ENCODE measurements at regions not wholly inside any gene's neighbourhood (a gene's known extent, or its start where the extent isn't known, plus 50 kb on each side); places are given as distances from the start of the nearest gene placed in this dataset.
A peak's percentile ranks its signal among the peaks of the same experiment; 100 is the strongest.

- DNase-seq (peak in 1 of 3 donors; percentile 23), ATAC-seq (peak; percentile 51)
- no peak for TF ChIP-seq CTCF (IDR thresholded peaks at IDR 0.05)
- Histone ChIP-seq H3K4me3 (no peak overlapping the region), H3K4me1 (ENCODE audit: low read depth) (no peaks in the 10 kb centered on the region), H3K36me3 (ENCODE audit: low read depth) (no peaks in the 10 kb centered on the region), H3K9me3 (no peaks in the 10 kb centered on the region)
- intact Hi-C loops (cut with DNase I, micrococcal nuclease) = no loop called here
Observed at GRCh38 chr9:82466616-82467260, 478.2 kb downstream of the SPATA31D1 start.

- no peak for DNase-seq
- no peaks in the 10 kb centered on the region for H3K9me3 ChIP-seq
- no peak overlapping the region for H3K4me3 ChIP-seq
- TF ChIP-seq CTCF (IDR thresholded peaks at IDR 0.05) = no peak
- intact Hi-C loops (cut with DNase I, micrococcal nuclease) = no loop called here
- ATAC-seq = no peak
- no peaks in the 10 kb centered on the region for H3K36me3 ChIP-seq (ENCODE audit: low read depth)
- no peaks in the 10 kb centered on the region for H3K4me1 ChIP-seq (ENCODE audit: low read depth)
Observed at GRCh38 chr9:82467436-82467835, 478.9 kb downstream of the SPATA31D1 start.

GRCh38 chr9:82474235-82474634, 485.7 kb downstream of the SPATA31D1 start:
- intact Hi-C loops (cut with DNase I, micrococcal nuclease) = no loop called here
- ATAC-seq = peak; percentile 54
- Histone ChIP-seq H3K4me3 (no peak overlapping the region), H3K4me1 (ENCODE audit: low read depth) (peaks cover 6% of the 10 kb centered on the region), H3K9me3 (no peaks in the 10 kb centered on the region), H3K36me3 (ENCODE audit: low read depth) (no peaks in the 10 kb centered on the region)
- DNase-seq = no peak
- TF ChIP-seq CTCF (IDR thresholded peaks at IDR 0.05) = no peak

GRCh38 chr9:82475584-82476301, 487.2 kb downstream of the SPATA31D1 start:
- H3K9me3 ChIP-seq = no peaks in the 10 kb centered on the region
- no peak for TF ChIP-seq CTCF (IDR thresholded peaks at IDR 0.05)
- intact Hi-C loops (cut with DNase I, micrococcal nuclease) = no loop called here
- H3K36me3 ChIP-seq (ENCODE audit: low read depth) = no peaks in the 10 kb centered on the region
- H3K4me1 ChIP-seq (ENCODE audit: low read depth) = peaks cover 6% of the 10 kb centered on the region
- H3K4me3 ChIP-seq = no peak overlapping the region
- DNase-seq (peak in 1 of 3 donors; percentile 26), ATAC-seq (peak; percentile 97)

GRCh38 chr9:82480921-82481320, 492.3 kb downstream of the SPATA31D1 start:
- DNase-seq (no peak), ATAC-seq (no peak)
- Histone ChIP-seq H3K36me3 (ENCODE audit: low read depth) (no peaks in the 10 kb centered on the region), H3K4me3 (no peak overlapping the region), H3K9me3 (no peaks in the 10 kb centered on the region), H3K4me1 (ENCODE audit: low read depth) (no peaks in the 10 kb centered on the region)
- TF ChIP-seq CTCF (IDR thresholded peaks at IDR 0.05) = no peak
- intact Hi-C loops (cut with DNase I, micrococcal nuclease) = no loop called here
